Aorta (tissue), 5 donors: ENCODE measurements at regions not wholly inside any gene's neighbourhood (a gene's known extent, or its start where the extent isn't known, plus 50 kb on each side); places are given as distances from the start of the nearest gene placed in this dataset.

Experiments used
- ATAC-seq: fragments of 200-7000 bp; cut with Tn5 transposase; one replicate; pipeline ENCODE4 v1.9.1; 2022; ENCODE audit warnings: moderate library complexity; ENCODE audit not compliant: low FRiP score
- DNase-seq, 2 donors: peaks; one replicate each; pipeline ENCODE4 v3.0.0-alpha.2; 2020
- H3K27ac ChIP-seq, 2 donors: one replicate each; pipeline ENCODE4 v1.5.1; 2013; ENCODE audit warnings: low read length in 2 of 2, mild to moderate bottlenecking in 2 of 2, moderate library complexity in 2 of 2, control low read depth in 1 of 2, inconsistent platforms in 1 of 2, low read depth in 1 of 2
- H3K27me3 ChIP-seq, 2 donors: one replicate each; pipeline ENCODE4 v1.6.1; 2013; ENCODE audit warnings: control low read depth in 1 of 2, low read length in 1 of 2, mild to moderate bottlenecking in 1 of 2, moderate library complexity in 1 of 2; ENCODE audit not compliant: insufficient read depth in 2 of 2, control insufficient read depth in 1 of 2
- H3K36me3 ChIP-seq, 2 donors: one replicate each; pipeline ENCODE4 v1.6.1; 2013; ENCODE audit warnings: control low read depth in 1 of 2, low read length in 1 of 2, mild to moderate bottlenecking in 1 of 2; ENCODE audit not compliant: insufficient read depth in 2 of 2, control insufficient read depth in 1 of 2
- H3K4me1 ChIP-seq, 2 donors: one replicate each; pipeline ENCODE4 v1.6.1; 2013; ENCODE audit warnings: low read length in 2 of 2, control low read depth in 1 of 2, mild to moderate bottlenecking in 1 of 2, moderate library complexity in 1 of 2; ENCODE audit not compliant: insufficient read depth in 2 of 2, control insufficient read depth in 1 of 2
- H3K4me3 ChIP-seq, 2 donors: one replicate each; pipeline ENCODE4 v1.5.1; 2013; ENCODE audit warnings: low read length in 2 of 2, control low read depth in 1 of 2, mild to moderate bottlenecking in 1 of 2
- H3K9me3 ChIP-seq: one replicate; pipeline ENCODE4 v1.6.1; 2013; ENCODE audit warnings: mild to moderate bottlenecking, low read length; ENCODE audit not compliant: control insufficient read depth
- WGBS, 2 donors: extraction: QIAGEN DNeasy Blood & Tissue Kit; methylation state at CpG; one replicate each; pipeline ENCODE4 v1.1.7; 2013; 5-methylcytosine and 5-hydroxymethylcytosine counted together
- intact Hi-C, 2 donors: fragments of 100-400 bp; cut with DNase I; formaldehyde crosslinking; loops; one replicate each; pipeline versions ENCODE4 v1.14.2 to v1.15.0; 2022
- donor health status: healthy with polysubstance abuse.
- donor health status: Bipolar disorder and iron deficiency.
- donor health status: DM: no; HTN: no; CAD: no.
- donor health status: DM: no; HTN: no; CAD: no.
- donor health status: DM: yes; HTN: yes; CAD: no.

DNA sequence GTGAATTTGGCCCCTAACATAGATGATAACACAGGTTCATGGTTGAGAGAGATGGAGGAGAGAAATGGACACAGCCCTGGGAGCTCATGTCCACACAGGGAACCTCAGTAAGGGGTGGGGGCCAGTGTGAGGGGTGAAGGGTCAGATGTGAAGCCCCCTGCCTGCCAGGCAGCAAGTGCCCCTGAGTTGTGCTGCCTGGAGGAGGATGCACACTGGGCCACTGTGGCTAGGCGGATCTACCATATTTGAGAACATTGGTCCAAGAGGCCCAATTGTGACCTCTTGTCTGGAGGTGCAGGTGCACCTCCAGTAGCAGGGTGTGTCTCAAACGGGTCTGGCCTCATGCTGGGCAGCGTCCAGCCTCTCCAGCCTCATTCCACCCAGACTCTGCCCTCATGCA lies 99.6 kb upstream of the SNTG2 start:
- Histone ChIP-seq H3K4me3 (no peak overlapping the region), H3K4me1 (no peaks in the 10 kb centered on the region), H3K36me3 (no peaks in the 10 kb centered on the region), H3K27ac (no peak overlapping the region), H3K9me3 (no peaks in the 10 kb centered on the region), H3K27me3 (no peaks in the 10 kb centered on the region)
- WGBS, 2 donors: 76 to 81% methylated on average over 3 of the region's 3 CpGs
- intact Hi-C loops: loop anchor here in 1 of 2 donors (10.0 kb wide), 1 partner anchor 694 kb away; no protein-coding TSS in a partner anchor
- DNase-seq (no peak), ATAC-seq (no peak)

DNA sequence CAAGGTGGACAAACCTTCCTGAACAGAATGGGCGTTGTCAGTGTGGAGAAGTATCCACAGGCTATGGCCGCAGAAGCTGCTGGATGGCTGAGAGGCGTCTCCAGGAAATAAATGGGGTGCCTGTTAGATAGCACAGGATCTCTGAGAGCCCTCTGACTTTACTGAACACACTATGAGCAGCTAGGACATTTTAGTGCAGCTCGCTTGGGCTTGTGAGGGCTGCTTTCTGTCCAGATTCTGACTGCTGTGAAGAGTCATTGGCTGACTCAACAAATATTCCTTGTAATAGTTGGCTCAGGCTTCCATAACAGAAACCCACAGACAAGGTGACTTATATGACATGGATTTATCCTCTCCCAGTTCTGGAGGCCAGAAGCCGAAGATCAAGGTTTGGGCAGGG lies 100.2 kb upstream of the SNTG2 start:
- Histone ChIP-seq H3K4me3 (no peak overlapping the region), H3K27me3 (no peaks in the 10 kb centered on the region), H3K9me3 (no peaks in the 10 kb centered on the region), H3K27ac (no peak overlapping the region), H3K4me1 (no peaks in the 10 kb centered on the region), H3K36me3 (no peaks in the 10 kb centered on the region)
- ATAC-seq: no peak
- intact Hi-C loops: loop anchor here in 1 of 2 donors (10.0 kb wide), 1 partner anchor 694 kb away; no protein-coding TSS in a partner anchor
- DNase-seq: no peak
- WGBS, 2 donors: 62 to 79% methylated on average over 5 of the region's 5 CpGs

DNA sequence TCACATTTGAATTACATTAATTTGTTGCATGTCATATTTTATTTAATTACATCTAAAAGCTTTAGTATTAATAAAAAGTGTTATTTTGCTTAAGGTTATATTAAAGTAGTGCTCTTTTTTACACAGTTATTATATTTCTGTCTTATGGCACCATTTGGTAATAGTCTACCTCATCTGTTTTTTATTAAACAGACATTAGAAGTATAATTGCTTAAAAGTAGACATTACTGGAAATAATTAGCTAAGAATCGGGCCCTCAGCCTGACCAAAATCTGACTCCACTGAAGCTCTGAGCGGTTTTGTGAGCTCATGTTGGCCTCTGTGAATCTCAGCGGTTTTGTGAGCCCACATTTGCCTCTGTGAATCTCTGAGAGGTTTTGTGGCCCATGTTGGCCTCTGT lies 102.5 kb upstream of the SNTG2 start:
- no peak for DNase-seq
- Histone ChIP-seq H3K27ac (no peak overlapping the region), H3K9me3 (no peaks in the 10 kb centered on the region), H3K27me3 (no peaks in the 10 kb centered on the region), H3K4me1 (no peaks in the 10 kb centered on the region), H3K4me3 (no peak overlapping the region), H3K36me3 (no peaks in the 10 kb centered on the region)
- ATAC-seq: no peak
- WGBS, 2 donors: 84 to 88% methylated on average over 3 of the region's 3 CpGs
- intact Hi-C loops: no loop called here

DNA sequence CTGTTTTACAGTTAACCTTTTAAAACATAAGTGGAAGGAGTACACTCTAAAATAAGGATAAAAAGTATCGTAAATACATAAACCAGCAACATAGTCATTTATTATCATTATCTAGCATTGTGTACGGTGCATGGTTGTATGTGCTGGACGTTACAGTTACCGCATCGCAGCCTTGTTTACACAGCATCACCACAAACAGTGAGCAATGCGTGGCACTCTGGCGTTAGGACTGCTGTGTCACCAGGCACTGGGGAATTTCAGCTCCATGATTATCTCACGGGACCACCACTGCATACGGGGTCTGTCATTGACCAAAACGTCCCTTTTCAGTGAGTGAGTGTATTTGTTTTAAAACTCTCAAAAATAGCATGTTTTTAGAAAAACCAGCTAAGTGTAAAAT lies 103.0 kb upstream of the SNTG2 start:
- Histone ChIP-seq H3K36me3 (no peaks in the 10 kb centered on the region), H3K27me3 (no peaks in the 10 kb centered on the region), H3K27ac (no peak overlapping the region), H3K9me3 (no peaks in the 10 kb centered on the region), H3K4me1 (no peaks in the 10 kb centered on the region), H3K4me3 (no peak overlapping the region)
- 64% methylated on average over 10 of the region's 10 CpGs for WGBS, 2 donors
- ATAC-seq (no peak), DNase-seq (no peak)
- intact Hi-C loops: no loop called here

DNA sequence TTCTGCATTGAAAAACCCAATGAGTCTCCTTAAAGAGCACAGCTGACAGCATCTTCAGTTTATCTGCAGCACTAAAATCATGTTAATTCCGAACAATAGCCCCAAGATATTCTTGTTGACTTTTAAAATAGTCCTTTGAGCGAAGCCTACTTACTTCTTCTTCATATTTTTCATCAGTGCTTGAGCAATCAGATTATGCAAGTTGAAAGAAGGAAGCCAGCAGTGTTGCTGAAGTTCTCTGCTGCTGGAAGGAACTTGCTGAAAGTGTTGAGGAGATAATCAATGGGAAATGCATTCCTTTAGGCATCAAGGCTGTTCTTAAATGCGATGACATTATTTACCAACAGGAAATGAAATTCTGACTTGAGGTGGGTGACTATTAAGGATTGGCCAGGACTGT lies 105.9 kb upstream of the SNTG2 start:
- intact Hi-C loops: no loop called here
- WGBS, 2 donors: 54 to 67% methylated on average over 3 of the region's 3 CpGs
- H3K27ac ChIP-seq: no peak overlapping the region
- H3K27me3 ChIP-seq: no peaks in the 10 kb centered on the region
- DNase-seq (no peak), ATAC-seq (no peak)
- no peaks in the 10 kb centered on the region for H3K36me3 ChIP-seq
- H3K4me1 ChIP-seq: no peaks in the 10 kb centered on the region
- no peaks in the 10 kb centered on the region for H3K9me3 ChIP-seq
- H3K4me3 ChIP-seq: no peak overlapping the region

DNA sequence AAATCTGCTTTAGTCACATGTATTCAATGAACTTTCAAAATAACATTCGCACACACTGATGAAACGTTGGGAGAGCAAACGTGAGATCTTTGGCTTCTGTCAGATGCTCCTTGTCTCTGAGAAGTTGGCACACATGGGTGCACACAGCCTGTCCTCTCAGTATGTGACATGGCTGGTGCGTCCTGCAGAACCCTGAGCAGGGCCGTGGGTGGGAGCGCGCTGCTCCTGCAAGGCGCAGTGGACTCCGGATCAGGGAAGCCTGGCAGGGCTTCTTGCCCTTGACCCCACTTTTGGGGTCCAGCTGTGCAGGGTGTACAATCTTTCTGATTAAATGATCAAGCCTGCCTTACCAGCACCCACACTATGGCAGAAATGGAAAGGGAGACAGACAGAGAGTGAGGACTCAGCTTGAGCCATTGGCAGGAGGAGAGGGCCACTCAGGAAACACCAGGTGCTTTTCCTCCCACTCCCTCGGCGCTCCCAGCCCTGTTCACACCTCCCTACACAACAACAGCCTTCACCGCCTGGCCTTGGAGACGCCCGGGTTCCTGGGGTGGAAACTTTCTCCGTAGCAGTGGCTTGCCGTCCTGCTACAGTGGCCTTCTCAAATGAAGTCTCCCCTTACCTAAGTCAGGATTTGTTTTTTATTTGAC lies 108.4 kb upstream of the SNTG2 start:
- DNase-seq (no peak), ATAC-seq (no peak)
- Histone ChIP-seq H3K27ac (no peak overlapping the region), H3K4me3 (no peak overlapping the region), H3K4me1 (no peaks in the 10 kb centered on the region), H3K36me3 (no peaks in the 10 kb centered on the region), H3K9me3 (no peaks in the 10 kb centered on the region), H3K27me3 (no peaks in the 10 kb centered on the region)
- WGBS, 2 donors: 68% methylated on average over 16 of the region's 16 CpGs
- intact Hi-C loops: no loop called here

DNA sequence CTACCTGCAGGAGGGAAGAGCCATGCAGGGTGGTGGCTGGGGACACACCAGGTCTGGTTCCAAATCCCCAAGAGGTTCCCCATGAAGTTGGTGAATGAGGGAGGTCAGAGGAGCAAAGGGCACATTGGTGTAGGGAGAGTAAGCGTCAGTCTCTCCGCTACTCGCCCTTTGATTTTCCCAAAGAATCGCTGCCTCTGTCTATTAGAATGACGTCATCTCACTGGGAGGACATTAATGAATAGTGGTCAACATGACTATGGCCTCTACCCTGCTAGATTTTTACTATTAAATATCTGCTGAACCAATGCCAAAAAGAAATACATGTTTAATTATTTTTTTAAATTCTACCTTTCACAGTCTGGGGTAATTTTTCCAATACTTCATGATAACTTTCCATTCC lies 109.6 kb upstream of the SNTG2 start:
- Histone ChIP-seq H3K27me3 (no peaks in the 10 kb centered on the region), H3K4me1 (no peaks in the 10 kb centered on the region), H3K4me3 (no peak overlapping the region), H3K27ac (no peak overlapping the region), H3K36me3 (no peaks in the 10 kb centered on the region), H3K9me3 (no peaks in the 10 kb centered on the region)
- ATAC-seq (no peak), DNase-seq (no peak)
- WGBS, 2 donors: 87 to 89% methylated on average over 5 of the region's 5 CpGs
- intact Hi-C loops: no loop called here

DNA sequence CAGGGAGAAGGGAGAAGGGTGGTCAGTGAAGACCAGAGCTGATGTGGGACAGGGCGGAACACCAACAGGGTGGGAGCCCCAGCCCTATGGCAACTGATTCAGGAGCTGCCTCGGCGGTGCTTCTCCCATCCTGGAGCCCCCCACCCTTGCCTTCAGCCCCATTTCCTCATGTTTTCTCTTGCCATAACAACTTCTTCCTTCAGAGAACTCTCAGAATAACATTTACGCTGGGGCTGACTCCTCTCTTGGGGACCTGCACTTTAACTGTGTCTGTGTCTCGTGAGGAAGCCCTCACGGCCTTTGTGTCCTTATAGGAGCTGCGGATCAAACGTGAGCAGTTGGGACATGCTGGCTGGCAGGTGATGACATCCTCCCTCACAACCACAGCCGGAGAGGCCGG lies 116.4 kb upstream of the SNTG2 start:
- Histone ChIP-seq H3K27ac (no peak overlapping the region), H3K27me3 (no peaks in the 10 kb centered on the region), H3K9me3 (no peaks in the 10 kb centered on the region), H3K4me3 (no peak overlapping the region), H3K36me3 (no peaks in the 10 kb centered on the region), H3K4me1 (no peaks in the 10 kb centered on the region)
- DNase-seq: no peak
- WGBS, 2 donors: 68 to 72% methylated on average over 10 of the region's 10 CpGs
- ATAC-seq: no peak
- intact Hi-C loops: no loop called here

DNA sequence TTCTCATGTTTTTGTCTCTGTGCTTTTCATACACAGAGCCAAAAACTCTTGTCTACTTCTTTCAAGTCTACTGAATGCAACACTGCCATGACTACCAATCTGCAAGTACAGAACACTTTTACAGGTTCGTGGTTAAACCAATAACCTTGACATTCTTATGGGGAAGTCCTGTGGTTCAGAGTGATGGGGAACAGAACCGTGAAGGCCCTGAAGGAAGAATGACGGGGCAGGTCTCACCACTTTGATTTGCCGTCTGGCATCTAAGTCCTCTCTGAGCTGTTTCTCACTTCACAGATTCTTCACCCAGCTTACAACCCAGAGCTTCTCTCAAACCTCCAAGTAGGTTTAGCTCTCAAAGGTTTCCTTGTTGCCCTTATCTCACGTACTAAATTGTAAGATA lies 117.5 kb upstream of the SNTG2 start:
- no peaks in the 10 kb centered on the region for H3K9me3 ChIP-seq
- DNase-seq: no peak
- 87 to 88% methylated on average over 5 of the region's 5 CpGs for WGBS, 2 donors
- H3K4me3 ChIP-seq: no peak overlapping the region
- no peaks in the 10 kb centered on the region for H3K27me3 ChIP-seq
- no peak overlapping the region for H3K27ac ChIP-seq
- intact Hi-C loops: no loop called here
- no peak for ATAC-seq
- no peaks in the 10 kb centered on the region for H3K36me3 ChIP-seq
- H3K4me1 ChIP-seq: no peaks in the 10 kb centered on the region
